Osteoblast (primary cell): ENCODE measurements at regions not wholly inside any gene's neighbourhood (a gene's known extent, or its start where the extent isn't known, plus 50 kb on each side); places are given as distances from the start of the nearest gene placed in this dataset.

Source experiments
- DNase-seq: peaks from one replicate; pipeline ENCODE4 v3.0.0; 2011; ENCODE audit warnings: low spot score, mixed read lengths; ENCODE audit not compliant: insufficient read length; ENCODE audit errors: missing footprints
- H2AFZ ChIP-seq: 2 replicates; pipeline ENCODE4 v1.6.0; 2011; ENCODE audit warnings: mild to moderate bottlenecking, low read length
- H3K27ac ChIP-seq: 2 replicates; pipeline ENCODE4 v1.5.1; 2011; ENCODE audit warnings: mild to moderate bottlenecking, low read depth, low read length, moderate library complexity
- H3K27me3 ChIP-seq: 2 replicates; pipeline ENCODE4 v1.6.0; 2012; ENCODE audit warnings: mild to moderate bottlenecking, control low read depth, inconsistent platforms, low read length, moderate library complexity; ENCODE audit not compliant: insufficient read depth
- H3K36me3 ChIP-seq: 2 replicates; pipeline ENCODE4 v1.5.1; 2011; ENCODE audit warnings: mild to moderate bottlenecking, low read length, control low read depth, moderate library complexity; ENCODE audit not compliant: insufficient read depth
- H3K4me1 ChIP-seq: 2 replicates; pipeline ENCODE4 v1.5.1; 2011; ENCODE audit warnings: mild to moderate bottlenecking, low read length, control low read depth, moderate library complexity; ENCODE audit not compliant: insufficient read depth
- H3K4me2 ChIP-seq: 2 replicates; pipeline ENCODE4 v1.6.0; 2011; ENCODE audit warnings: mild to moderate bottlenecking, low read length; ENCODE audit not compliant: insufficient read depth
- H3K4me3 ChIP-seq: fragments of 200-600 bp; sonication (generic); 3 replicates; pipeline ENCODE4 v1.5.1; 2012; ENCODE audit warnings: mild to moderate bottlenecking, low read length, inconsistent platforms; ENCODE audit not compliant: insufficient read depth
- H3K79me2 ChIP-seq: 2 replicates; pipeline ENCODE4 v1.6.0; 2012; ENCODE audit warnings: mild to moderate bottlenecking, low read length, control low read depth, inconsistent platforms; ENCODE audit not compliant: insufficient read depth
- H3K9me3 ChIP-seq: 2 replicates; pipeline ENCODE4 v1.5.1; 2011; ENCODE audit warnings: low read depth, low read length, control low read depth
- H4K20me1 ChIP-seq: 2 replicates; pipeline ENCODE4 v1.6.0; 2012; ENCODE audit warnings: mild to moderate bottlenecking, low read length, control low read depth; ENCODE audit not compliant: insufficient read depth
- TF ChIP-seq, protein P1 (sequence below): IDR thresholded peaks from 2 replicates; pipeline ENCODE4 v1.5.1; 2011; ENCODE audit warnings: mild to moderate bottlenecking, low read depth, low read length, moderate library complexity; ENCODE audit errors: extremely low read depth

DNA sequence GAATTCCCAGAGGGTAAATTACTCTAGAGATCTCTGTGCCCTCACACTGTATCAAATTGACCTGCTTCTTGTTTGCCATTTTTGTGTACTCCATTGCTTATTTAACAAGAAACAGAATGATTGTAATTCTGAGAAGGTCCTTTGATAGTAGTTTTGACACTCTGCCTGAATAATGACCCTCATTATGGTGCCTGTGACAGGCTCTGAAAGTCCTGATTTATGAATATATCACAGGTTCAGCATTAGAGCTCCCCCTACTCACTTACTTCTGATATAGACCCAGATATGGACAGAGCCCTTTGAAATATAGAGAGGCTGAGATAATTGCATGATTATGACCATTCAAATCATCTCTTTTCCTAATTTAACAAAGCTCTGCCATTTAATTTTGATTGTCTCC is 465.2 kb downstream of the MDFIC start:
- Histone ChIP-seq H2AFZ (no peak overlapping the region), H3K4me2 (no peak overlapping the region), H3K4me3 (no peak overlapping the region), H3K27me3 (no peaks in the 10 kb centered on the region), H3K36me3 (no peaks in the 10 kb centered on the region), H4K20me1 (no peaks in the 10 kb centered on the region), H3K9me3 (no peaks in the 10 kb centered on the region), H3K4me1 (no peaks in the 10 kb centered on the region), H3K79me2 (no peaks in the 10 kb centered on the region), H3K27ac (no peak overlapping the region)
- TF ChIP-seq, protein P1, sequence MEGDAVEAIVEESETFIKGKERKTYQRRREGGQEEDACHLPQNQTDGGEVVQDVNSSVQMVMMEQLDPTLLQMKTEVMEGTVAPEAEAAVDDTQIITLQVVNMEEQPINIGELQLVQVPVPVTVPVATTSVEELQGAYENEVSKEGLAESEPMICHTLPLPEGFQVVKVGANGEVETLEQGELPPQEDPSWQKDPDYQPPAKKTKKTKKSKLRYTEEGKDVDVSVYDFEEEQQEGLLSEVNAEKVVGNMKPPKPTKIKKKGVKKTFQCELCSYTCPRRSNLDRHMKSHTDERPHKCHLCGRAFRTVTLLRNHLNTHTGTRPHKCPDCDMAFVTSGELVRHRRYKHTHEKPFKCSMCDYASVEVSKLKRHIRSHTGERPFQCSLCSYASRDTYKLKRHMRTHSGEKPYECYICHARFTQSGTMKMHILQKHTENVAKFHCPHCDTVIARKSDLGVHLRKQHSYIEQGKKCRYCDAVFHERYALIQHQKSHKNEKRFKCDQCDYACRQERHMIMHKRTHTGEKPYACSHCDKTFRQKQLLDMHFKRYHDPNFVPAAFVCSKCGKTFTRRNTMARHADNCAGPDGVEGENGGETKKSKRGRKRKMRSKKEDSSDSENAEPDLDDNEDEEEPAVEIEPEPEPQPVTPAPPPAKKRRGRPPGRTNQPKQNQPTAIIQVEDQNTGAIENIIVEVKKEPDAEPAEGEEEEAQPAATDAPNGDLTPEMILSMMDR = no peak
- DNase-seq = no peak

DNA sequence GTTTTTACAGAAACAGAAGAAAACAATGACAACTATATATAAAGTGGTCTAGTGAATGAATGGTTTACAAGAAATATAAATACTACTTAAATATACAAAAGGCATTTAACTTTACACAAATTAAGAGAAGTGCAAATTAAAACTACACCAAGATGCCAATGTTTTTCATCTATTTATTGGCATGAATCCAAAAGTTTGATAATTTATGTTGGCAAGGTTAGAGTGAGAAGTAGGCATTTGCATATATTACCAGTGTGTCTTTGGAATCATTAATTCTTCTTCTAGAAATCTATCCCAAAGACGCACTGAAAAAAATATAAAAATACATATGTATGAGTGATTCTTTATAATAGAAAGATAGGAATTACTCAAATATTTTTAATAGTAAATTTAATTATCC is 457.4 kb downstream of the MDFIC start:
- Histone ChIP-seq H3K4me2 (no peak overlapping the region), H2AFZ (no peak overlapping the region), H3K4me3 (no peak overlapping the region), H3K27ac (no peak overlapping the region), H4K20me1 (no peaks in the 10 kb centered on the region), H3K36me3 (no peaks in the 10 kb centered on the region), H3K79me2 (no peaks in the 10 kb centered on the region), H3K4me1 (no peaks in the 10 kb centered on the region), H3K9me3 (no peaks in the 10 kb centered on the region), H3K27me3 (no peaks in the 10 kb centered on the region)
- TF ChIP-seq, protein P1 = no peak
- DNase-seq = no peak

DNA sequence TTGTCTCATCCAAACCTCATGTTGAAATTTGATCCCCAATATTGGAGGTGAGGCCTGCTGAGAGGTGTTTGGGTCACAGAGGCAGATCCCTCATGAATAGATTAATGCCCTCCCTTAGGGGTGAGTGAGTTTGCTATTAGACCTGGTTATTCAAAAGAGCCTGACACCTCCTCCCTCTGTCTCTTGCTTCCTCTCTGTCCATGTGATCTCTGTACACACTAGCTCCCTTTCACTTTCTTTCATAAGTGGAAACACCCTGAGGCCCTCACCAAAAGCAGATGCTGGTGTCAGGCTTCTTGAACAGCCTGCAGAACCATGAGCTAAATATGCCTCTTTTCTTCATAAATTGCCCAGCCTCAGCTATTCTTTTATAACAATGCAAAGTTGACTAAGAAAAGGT is 447.1 kb downstream of the MDFIC start:
- Histone ChIP-seq H3K27ac (no peak overlapping the region), H3K4me2 (no peak overlapping the region), H3K36me3 (no peaks in the 10 kb centered on the region), H3K4me1 (no peaks in the 10 kb centered on the region), H3K9me3 (no peaks in the 10 kb centered on the region), H2AFZ (no peak overlapping the region), H3K79me2 (no peaks in the 10 kb centered on the region), H3K4me3 (no peak overlapping the region), H3K27me3 (no peaks in the 10 kb centered on the region), H4K20me1 (no peaks in the 10 kb centered on the region)
- TF ChIP-seq, protein P1 = no peak
- DNase-seq = no peak

DNA sequence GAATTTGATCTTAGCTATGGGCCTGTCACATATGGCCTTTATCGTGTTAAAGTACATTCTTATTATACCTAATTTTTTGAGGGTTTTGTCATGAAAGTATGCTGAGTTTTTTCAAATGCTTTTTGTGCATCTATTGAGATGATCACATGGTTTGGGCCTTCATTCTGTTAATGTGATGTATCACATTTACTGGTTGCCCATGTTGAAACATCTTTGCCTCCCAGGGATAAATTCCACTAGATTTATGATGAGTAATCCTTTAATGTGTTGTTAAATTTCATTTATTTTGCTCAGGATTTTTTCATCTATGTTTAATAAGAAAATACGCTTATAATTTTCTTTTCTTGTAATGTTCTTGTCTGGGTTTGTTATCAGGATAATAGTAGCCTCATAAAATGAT is 442.0 kb downstream of the MDFIC start:
- Histone ChIP-seq H3K4me1 (no peaks in the 10 kb centered on the region), H3K9me3 (no peaks in the 10 kb centered on the region), H3K36me3 (no peaks in the 10 kb centered on the region), H3K4me3 (no peak overlapping the region), H3K79me2 (no peaks in the 10 kb centered on the region), H3K27ac (no peak overlapping the region), H3K4me2 (no peak overlapping the region), H3K27me3 (no peaks in the 10 kb centered on the region), H4K20me1 (no peaks in the 10 kb centered on the region), H2AFZ (no peak overlapping the region)
- no peak for DNase-seq
- TF ChIP-seq, protein P1 = no peak
